ENCODE measurements at regions not wholly inside any gene's neighbourhood (a gene's known extent, or its start where the extent isn't known, plus 50 kb on each side); places are given as distances from the start of the nearest gene placed in this dataset.

DNA sequence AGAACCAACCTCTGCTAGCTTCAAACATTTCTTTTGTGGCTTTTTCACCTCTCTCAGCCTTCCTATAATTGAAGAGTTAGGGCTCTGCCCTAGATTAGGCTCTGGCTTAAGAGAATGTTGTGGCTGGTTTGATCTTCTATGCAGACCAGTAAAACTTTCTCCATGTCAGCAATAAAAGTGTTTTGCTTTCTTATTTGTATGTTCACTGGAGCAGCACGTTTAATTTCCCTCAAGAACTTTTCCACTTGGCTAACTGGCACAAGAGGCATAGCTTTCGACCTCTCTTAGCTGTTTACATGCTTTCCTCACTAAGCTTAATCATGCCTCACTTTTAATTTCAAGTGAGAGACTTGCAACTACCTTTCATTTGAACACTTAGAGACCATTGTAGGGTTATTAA is 964.7 kb downstream of the ROBO2 start:
- TF ChIP-seq EZH2phosphoT487 (IDR thresholded peaks at IDR 0.05; ENCODE audit: borderline replicate concordance, low read depth, low read length): no peak
- TF ChIP-seq, protein P1, sequence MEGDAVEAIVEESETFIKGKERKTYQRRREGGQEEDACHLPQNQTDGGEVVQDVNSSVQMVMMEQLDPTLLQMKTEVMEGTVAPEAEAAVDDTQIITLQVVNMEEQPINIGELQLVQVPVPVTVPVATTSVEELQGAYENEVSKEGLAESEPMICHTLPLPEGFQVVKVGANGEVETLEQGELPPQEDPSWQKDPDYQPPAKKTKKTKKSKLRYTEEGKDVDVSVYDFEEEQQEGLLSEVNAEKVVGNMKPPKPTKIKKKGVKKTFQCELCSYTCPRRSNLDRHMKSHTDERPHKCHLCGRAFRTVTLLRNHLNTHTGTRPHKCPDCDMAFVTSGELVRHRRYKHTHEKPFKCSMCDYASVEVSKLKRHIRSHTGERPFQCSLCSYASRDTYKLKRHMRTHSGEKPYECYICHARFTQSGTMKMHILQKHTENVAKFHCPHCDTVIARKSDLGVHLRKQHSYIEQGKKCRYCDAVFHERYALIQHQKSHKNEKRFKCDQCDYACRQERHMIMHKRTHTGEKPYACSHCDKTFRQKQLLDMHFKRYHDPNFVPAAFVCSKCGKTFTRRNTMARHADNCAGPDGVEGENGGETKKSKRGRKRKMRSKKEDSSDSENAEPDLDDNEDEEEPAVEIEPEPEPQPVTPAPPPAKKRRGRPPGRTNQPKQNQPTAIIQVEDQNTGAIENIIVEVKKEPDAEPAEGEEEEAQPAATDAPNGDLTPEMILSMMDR (conservative IDR thresholded peaks at IDR 0.05; ENCODE audit: low read length): no peak
- Histone ChIP-seq H4K20me1 (ENCODE audit: insufficient read depth, low read length) (no peaks in the 10 kb centered on the region), H3K4me1 (ENCODE audit: insufficient read depth, low read length, poor library complexity, severe bottlenecking) (no peaks in the 10 kb centered on the region), H3K36me3 (ENCODE audit: insufficient read depth, low read length) (no peaks in the 10 kb centered on the region), H3K4me3 (ENCODE audit: low read depth, low read length, poor library complexity, severe bottlenecking) (no peak overlapping the region), H2AFZ (ENCODE audit: low read length) (no peak overlapping the region), H3K9me3 (ENCODE audit: low read length) (no peaks in the 10 kb centered on the region), H3K79me2 (ENCODE audit: insufficient read depth, low read depth, low read length) (no peaks in the 10 kb centered on the region), H3K9me2 (ENCODE audit: insufficient read depth, low read length) (no peaks in the 10 kb centered on the region), H3K27ac (ENCODE audit: low read depth, low read length, poor library complexity, severe bottlenecking) (no peak overlapping the region), H3K4me2 (ENCODE audit: low read length) (no peak overlapping the region)
- no peak for DNase-seq (ENCODE audit: low spot score)
- POLR2A ChIA-PET: no interaction called here
- intact Hi-C loops (cut with micrococcal nuclease; ENCODE audit: unreplicated experiment): no loop called here
- no TSS peak for BruUV-seq (replicated peaks)
- CTCF ChIA-PET (ENCODE audit: unreplicated experiment): no interaction called here

DNA sequence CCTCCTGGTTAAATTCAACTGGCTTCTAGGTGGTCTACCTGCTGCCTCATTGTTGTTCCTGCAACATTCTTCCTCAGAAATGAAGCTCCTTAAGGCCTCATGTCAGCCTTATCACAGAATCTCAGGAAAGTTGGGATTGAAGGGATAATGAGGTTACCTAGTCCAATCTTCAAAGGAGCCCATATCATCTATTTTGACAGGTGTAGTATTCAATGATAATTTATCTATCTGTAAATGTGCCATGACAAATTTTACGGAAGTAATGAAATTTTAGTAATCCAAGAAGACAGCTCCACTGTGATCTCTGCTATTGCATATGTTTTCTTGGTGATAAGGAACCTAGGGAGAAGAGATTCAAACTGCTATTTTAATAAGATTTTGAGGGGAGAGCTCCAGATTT is 973.8 kb downstream of the ROBO2 start:
- intact Hi-C loops (cut with micrococcal nuclease; ENCODE audit: unreplicated experiment): no loop called here
- H3K9me3 ChIP-seq (ENCODE audit: low read length): 0 out of 2 replicates have a peak, but pooled peaks cover 7% of the 10 kb centered on the region
- no TSS peak for BruUV-seq (replicated peaks)
- no peaks in the 10 kb centered on the region for H3K79me2 ChIP-seq (ENCODE audit: insufficient read depth, low read depth, low read length)
- CTCF ChIA-PET (ENCODE audit: unreplicated experiment): no interaction called here
- H3K4me3 ChIP-seq (ENCODE audit: low read depth, low read length, poor library complexity, severe bottlenecking): no peak overlapping the region
- no peak overlapping the region for H3K27ac ChIP-seq (ENCODE audit: low read depth, low read length, poor library complexity, severe bottlenecking)
- no peak overlapping the region for H2AFZ ChIP-seq (ENCODE audit: low read length)
- H3K4me1 ChIP-seq (ENCODE audit: insufficient read depth, low read length, poor library complexity, severe bottlenecking): no peaks in the 10 kb centered on the region
- no peaks in the 10 kb centered on the region for H3K36me3 ChIP-seq (ENCODE audit: insufficient read depth, low read length)
- DNase-seq (ENCODE audit: low spot score): no peak
- TF ChIP-seq, protein P1 (conservative IDR thresholded peaks at IDR 0.05; ENCODE audit: low read length): no peak
- no peak for TF ChIP-seq EZH2phosphoT487 (IDR thresholded peaks at IDR 0.05; ENCODE audit: borderline replicate concordance, low read depth, low read length)
- POLR2A ChIA-PET: no interaction called here
- H3K4me2 ChIP-seq (ENCODE audit: low read length): no peak overlapping the region
- H3K9me2 ChIP-seq (ENCODE audit: insufficient read depth, low read length): no peaks in the 10 kb centered on the region
- no peaks in the 10 kb centered on the region for H4K20me1 ChIP-seq (ENCODE audit: insufficient read depth, low read length)

DNA sequence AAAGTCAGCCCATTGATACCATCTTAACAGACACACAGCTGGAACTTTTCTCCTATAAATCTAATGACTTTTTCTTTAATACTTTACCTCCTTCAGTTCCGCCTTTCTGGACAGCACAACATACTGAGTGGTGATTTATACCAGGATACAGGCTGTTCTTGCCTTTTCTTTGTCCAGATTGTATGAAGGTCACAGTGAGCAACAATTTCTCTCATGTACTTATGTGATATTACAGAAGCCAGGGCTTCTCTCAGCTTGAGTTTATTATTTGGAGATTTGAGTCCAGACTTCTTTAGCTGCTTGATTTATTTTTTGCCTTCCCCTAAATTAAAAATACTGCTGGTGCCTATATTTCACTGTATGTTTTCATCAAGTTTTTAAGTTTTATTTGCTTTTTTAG is 976.0 kb downstream of the ROBO2 start:
- no peak for TF ChIP-seq EZH2phosphoT487 (IDR thresholded peaks at IDR 0.05; ENCODE audit: borderline replicate concordance, low read depth, low read length)
- TF ChIP-seq, protein P1 (conservative IDR thresholded peaks at IDR 0.05; ENCODE audit: low read length): no peak
- H4K20me1 ChIP-seq (ENCODE audit: insufficient read depth, low read length): no peaks in the 10 kb centered on the region
- no peak overlapping the region for H3K4me3 ChIP-seq (ENCODE audit: low read depth, low read length, poor library complexity, severe bottlenecking)
- no peaks in the 10 kb centered on the region for H3K9me2 ChIP-seq (ENCODE audit: insufficient read depth, low read length)
- no peak overlapping the region for H3K27ac ChIP-seq (ENCODE audit: low read depth, low read length, poor library complexity, severe bottlenecking)
- POLR2A ChIA-PET: no interaction called here
- CTCF ChIA-PET (ENCODE audit: unreplicated experiment): no interaction called here
- intact Hi-C loops (cut with micrococcal nuclease; ENCODE audit: unreplicated experiment): no loop called here
- 0 out of 2 replicates have a peak, but pooled peaks cover 7% of the 10 kb centered on the region for H3K9me3 ChIP-seq (ENCODE audit: low read length)
- no peaks in the 10 kb centered on the region for H3K36me3 ChIP-seq (ENCODE audit: insufficient read depth, low read length)
- no TSS peak for BruUV-seq (replicated peaks)
- no peak for DNase-seq (ENCODE audit: low spot score)
- H3K4me1 ChIP-seq (ENCODE audit: insufficient read depth, low read length, poor library complexity, severe bottlenecking): no peaks in the 10 kb centered on the region
- H2AFZ ChIP-seq (ENCODE audit: low read length): no peak overlapping the region
- H3K4me2 ChIP-seq (ENCODE audit: low read length): no peak overlapping the region
- H3K79me2 ChIP-seq (ENCODE audit: insufficient read depth, low read depth, low read length): no peaks in the 10 kb centered on the region
